ENCODE measurements at regions not wholly inside any gene's neighbourhood (a gene's known extent, or its start where the extent isn't known, plus 50 kb on each side); places are given as distances from the start of the nearest gene placed in this dataset.

DNA sequence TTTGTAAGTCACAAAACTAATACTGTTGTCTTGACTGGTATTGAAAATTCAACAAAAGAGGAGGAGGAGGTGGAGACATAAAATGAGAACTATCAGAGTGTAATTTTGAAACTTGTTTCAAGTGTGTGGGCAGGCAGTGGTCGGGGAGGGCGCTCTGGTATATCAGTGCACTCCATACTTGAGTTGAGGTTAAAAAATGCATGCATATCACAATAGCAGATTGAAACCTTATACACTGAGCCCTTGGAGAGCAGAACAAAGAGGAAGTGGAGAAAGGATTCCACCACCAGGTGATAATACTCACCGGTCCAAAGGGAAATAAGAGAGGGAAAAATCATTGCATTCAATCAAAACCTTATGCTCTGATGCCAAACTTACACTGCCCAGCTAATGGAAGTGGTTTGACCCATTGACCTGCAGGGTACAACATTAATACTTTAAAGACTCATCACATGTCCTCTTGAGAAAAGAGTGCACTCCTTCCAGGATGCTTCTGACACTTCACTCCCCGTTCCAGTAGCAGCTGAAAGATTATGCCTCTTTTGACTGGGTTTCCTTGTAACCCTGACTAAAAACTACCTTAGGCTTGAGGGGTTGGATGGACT is 79.5 kb upstream of the FAM169A start:
- H3K9me3 ChIP-seq: no peaks in the 10 kb centered on the region
- H3K27ac ChIP-seq: no peak overlapping the region

DNA sequence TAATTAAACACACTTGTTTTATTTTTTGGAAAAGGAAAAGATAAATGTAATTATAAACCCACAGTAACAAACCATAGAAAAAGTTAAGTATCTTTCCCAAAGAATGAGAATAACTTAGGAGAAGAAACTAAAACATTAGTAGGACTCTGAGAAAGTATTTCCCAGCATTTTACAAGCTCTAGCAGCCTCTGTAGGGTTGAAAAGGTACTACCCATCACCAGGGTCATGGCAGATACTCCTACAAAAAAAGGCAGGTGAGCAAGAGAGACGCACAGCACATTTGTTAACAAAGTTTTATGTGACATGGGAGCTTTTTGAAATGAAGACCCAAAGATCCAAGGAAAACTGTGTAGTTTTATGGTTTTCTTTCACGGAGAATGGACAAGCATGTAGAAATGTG is 77.7 kb upstream of the FAM169A start:
- intact Hi-C loops (cut with DNase I): no loop called here
- Histone ChIP-seq H3K36me3 (no peaks in the 10 kb centered on the region), H3K27me3 (no peaks in the 10 kb centered on the region), H3K9me3 (no peaks in the 10 kb centered on the region), H3K4me3 (no peak overlapping the region), H3K4me1 (no peaks in the 10 kb centered on the region), H3K27ac (no peak overlapping the region)
- TF ChIP-seq, protein P1, sequence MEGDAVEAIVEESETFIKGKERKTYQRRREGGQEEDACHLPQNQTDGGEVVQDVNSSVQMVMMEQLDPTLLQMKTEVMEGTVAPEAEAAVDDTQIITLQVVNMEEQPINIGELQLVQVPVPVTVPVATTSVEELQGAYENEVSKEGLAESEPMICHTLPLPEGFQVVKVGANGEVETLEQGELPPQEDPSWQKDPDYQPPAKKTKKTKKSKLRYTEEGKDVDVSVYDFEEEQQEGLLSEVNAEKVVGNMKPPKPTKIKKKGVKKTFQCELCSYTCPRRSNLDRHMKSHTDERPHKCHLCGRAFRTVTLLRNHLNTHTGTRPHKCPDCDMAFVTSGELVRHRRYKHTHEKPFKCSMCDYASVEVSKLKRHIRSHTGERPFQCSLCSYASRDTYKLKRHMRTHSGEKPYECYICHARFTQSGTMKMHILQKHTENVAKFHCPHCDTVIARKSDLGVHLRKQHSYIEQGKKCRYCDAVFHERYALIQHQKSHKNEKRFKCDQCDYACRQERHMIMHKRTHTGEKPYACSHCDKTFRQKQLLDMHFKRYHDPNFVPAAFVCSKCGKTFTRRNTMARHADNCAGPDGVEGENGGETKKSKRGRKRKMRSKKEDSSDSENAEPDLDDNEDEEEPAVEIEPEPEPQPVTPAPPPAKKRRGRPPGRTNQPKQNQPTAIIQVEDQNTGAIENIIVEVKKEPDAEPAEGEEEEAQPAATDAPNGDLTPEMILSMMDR (IDR thresholded peaks at IDR 0.05): no peak
- ATAC-seq: no peak
- DNase-seq: no peak

More for the DNA sequence above, 79.5 kb upstream of the FAM169A start:
- TF ChIP-seq, protein P1 (IDR thresholded peaks at IDR 0.05): no peak
- H3K4me3 ChIP-seq: no peak overlapping the region
- H3K4me1 ChIP-seq: no peaks in the 10 kb centered on the region
- DNase-seq: no peak
- H3K27me3 ChIP-seq: no peaks in the 10 kb centered on the region
- H3K36me3 ChIP-seq: no peaks in the 10 kb centered on the region
- ATAC-seq: no peak
- intact Hi-C loops (cut with DNase I): no loop called here

GRCh38 chr5:74942622-74943286 is 76.6 kb upstream of the FAM169A start:
- no peaks in the 10 kb centered on the region for H3K27me3 ChIP-seq
- TF ChIP-seq, protein P1 (IDR thresholded peaks at IDR 0.05): no peak
- DNase-seq (no peak), ATAC-seq (no peak)
- no peak overlapping the region for H3K4me3 ChIP-seq
- H3K9me3 ChIP-seq: no peaks in the 10 kb centered on the region
- intact Hi-C loops (cut with DNase I): no loop called here
- no peaks in the 10 kb centered on the region for H3K4me1 ChIP-seq
- H3K36me3 ChIP-seq: no peaks in the 10 kb centered on the region
- H3K27ac ChIP-seq: no peak overlapping the region

DNA sequence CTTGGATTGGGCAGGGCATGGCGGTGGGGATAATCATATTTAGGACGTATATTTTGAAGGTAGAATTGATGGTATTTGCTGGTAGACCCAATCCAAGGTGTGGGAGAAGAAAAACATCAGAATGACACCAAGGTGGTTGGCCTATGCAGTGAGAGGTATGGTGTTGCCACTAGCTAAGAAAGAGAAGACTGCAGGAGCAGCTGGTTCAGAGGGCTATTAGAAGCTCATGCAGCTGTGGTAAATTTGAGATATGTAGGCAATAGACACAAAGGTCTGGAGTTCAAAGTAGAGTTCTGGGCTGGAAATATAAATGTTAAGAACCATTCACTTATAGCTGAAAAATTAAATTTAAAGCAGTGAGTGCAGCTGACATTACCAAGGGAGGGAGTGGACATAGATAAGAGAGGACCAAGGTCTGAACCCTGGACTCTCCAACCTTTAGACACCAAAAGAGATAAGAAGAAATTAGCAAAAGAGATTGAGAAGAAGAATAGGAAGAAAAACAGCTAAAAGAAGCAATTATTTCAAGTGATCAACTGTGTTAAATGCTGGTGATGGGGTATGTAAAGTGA is 74.7 kb upstream of the FAM169A start:
- intact Hi-C loops (cut with DNase I): no loop called here
- Histone ChIP-seq H3K4me1 (no peaks in the 10 kb centered on the region), H3K27me3 (no peaks in the 10 kb centered on the region), H3K4me3 (no peak overlapping the region), H3K9me3 (no peaks in the 10 kb centered on the region), H3K36me3 (no peaks in the 10 kb centered on the region), H3K27ac (no peak overlapping the region)
- DNase-seq (no peak), ATAC-seq (no peak)
- TF ChIP-seq, protein P1 (IDR thresholded peaks at IDR 0.05): no peak

DNA sequence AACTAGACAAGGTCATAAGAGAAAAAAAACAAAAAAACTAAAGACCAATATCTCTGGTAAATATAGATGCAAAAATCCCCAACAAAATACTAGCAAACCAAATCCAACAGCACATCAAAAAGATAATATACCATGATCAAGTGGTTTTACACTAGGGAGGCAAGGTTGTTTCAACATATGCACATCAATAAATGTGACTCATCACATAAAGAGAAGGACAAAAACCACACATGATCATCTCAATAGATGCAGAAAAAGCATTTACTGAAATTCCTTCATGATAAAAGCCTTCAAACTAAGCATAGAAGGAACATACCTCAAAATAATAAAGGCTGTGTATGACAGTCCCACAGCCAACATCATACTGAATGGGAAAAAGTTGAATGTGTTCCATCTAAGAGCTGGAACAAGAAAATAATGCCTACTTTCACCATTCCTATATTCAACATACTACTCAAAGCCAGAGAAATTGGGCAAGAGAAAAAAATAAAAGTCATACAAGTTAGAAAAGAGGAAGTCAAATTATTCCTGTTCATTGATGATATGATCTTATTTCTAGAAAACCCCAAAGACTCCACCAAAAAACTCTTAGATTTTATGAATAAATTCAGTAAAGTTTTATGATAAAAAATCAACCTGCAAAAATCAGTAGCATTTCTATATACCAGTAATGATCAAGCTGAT is 72.2 kb upstream of the FAM169A start:
- Histone ChIP-seq H3K9me3 (no peaks in the 10 kb centered on the region), H3K27me3 (peaks cover 0 to 16% of the 10 kb centered on the region in 2 donors), H3K27ac (no peak overlapping the region), H3K36me3 (no peaks in the 10 kb centered on the region), H3K4me1 (peaks cover 0 to 4% of the 10 kb centered on the region in 2 donors), H3K4me3 (no peak overlapping the region)
- no peak for DNase-seq
- intact Hi-C loops (cut with DNase I): no loop called here
- no peak for ATAC-seq
- TF ChIP-seq, protein P1 (IDR thresholded peaks at IDR 0.05): no peak
